CD14-positive monocyte (primary cell): ENCODE measurements at regions not wholly inside any gene's neighbourhood (a gene's known extent, or its start where the extent isn't known, plus 50 kb on each side); places are given as distances from the start of the nearest gene placed in this dataset.
"Not testable (repeated sequence)": the region's sequence is repeated elsewhere in the genome, so short reads cannot be mapped to it uniquely, and the experiment has no call there.

ENCODE experiments used
- DNase-seq, 3 donors: peaks; one replicate each; pipeline ENCODE4 v3.0.0-alpha.2; 2011 to 2022
- H2AFZ ChIP-seq: 2 replicates; pipeline ENCODE4 v1.6.0; 2012; ENCODE audit warnings: mild to moderate bottlenecking, low read depth, low read length, inconsistent platforms; ENCODE audit not compliant: insufficient read depth, poor library complexity, severe bottlenecking
- H3K27ac ChIP-seq, 2 donors: 1 replicate in 1 of 2; 2 replicates in 1 of 2; pipeline ENCODE4 v1.5.1; 2012 to 2013; ENCODE audit warnings: low read length in 2 of 2, control low read depth in 1 of 2, inconsistent platforms in 1 of 2, low read depth in 1 of 2, mild to moderate bottlenecking in 1 of 2
- H3K27me3 ChIP-seq, 2 donors: one replicate each; pipeline versions ENCODE4 v1.6.0 to v1.6.1; 2011 to 2013; ENCODE audit warnings: low read length in 2 of 2; ENCODE audit not compliant: control insufficient read depth in 2 of 2, insufficient read depth in 2 of 2
- H3K36me3 ChIP-seq, 2 donors: replicated peaks in 1 of 2; 1 replicate in 1 of 2; 2 replicates in 1 of 2; pipeline versions ENCODE4 v1.5.1 to v1.6.1; 2012 to 2013; ENCODE audit warnings: low read length in 2 of 2, control low read depth in 1 of 2, inconsistent platforms in 1 of 2, mild to moderate bottlenecking in 1 of 2; ENCODE audit not compliant: insufficient read depth in 2 of 2, control insufficient read depth in 1 of 2
- H3K4me1 ChIP-seq, 2 donors: 1 replicate in 1 of 2; 2 replicates in 1 of 2; pipeline versions ENCODE4 v1.5.1 to v1.6.1; 2012 to 2013; ENCODE audit warnings: low read length in 2 of 2, control low read depth in 1 of 2, inconsistent platforms in 1 of 2, mild to moderate bottlenecking in 1 of 2, moderate library complexity in 1 of 2; ENCODE audit not compliant: insufficient read depth in 2 of 2, control insufficient read depth in 1 of 2
- H3K4me2 ChIP-seq: replicated peaks from 2 replicates; pipeline ENCODE3; 2012; ENCODE audit warnings: low read length, moderate library complexity, mild to moderate bottlenecking; ENCODE audit not compliant: poor library complexity, severe bottlenecking; ENCODE audit errors: extremely low read depth
- H3K4me3 ChIP-seq, 3 experiments: fragments of 200-600 bp in 1 of 3; sonication (generic) in 1 of 3; replicated peaks in 1 of 3; 1 replicate in 2 of 3; 2 replicates in 1 of 3; pipeline ENCODE4 v1.5.1; 2011 to 2013; ENCODE audit warnings: low read length in 3 of 3, mild to moderate bottlenecking in 3 of 3, control low read depth in 2 of 3, low read depth in 2 of 3, inconsistent platforms in 1 of 3, moderate library complexity in 1 of 3
- H3K79me2 ChIP-seq: 2 replicates; pipeline ENCODE4 v1.6.0; 2012; ENCODE audit warnings: mild to moderate bottlenecking, control low read depth, inconsistent platforms, low read length, moderate library complexity; ENCODE audit not compliant: insufficient read depth
- H3K9ac ChIP-seq: 2 replicates; pipeline ENCODE4 v1.6.0; 2017; ENCODE audit warnings: low read length, mild to moderate bottlenecking; ENCODE audit not compliant: insufficient read depth, poor library complexity, severe bottlenecking
- H3K9me3 ChIP-seq, 2 donors: replicated peaks in 1 of 2; 1 replicate in 1 of 2; 2 replicates in 1 of 2; pipeline versions ENCODE4 v1.5.1 to v1.6.1; 2012 to 2013; ENCODE audit warnings: low read length in 2 of 2, control low read depth in 1 of 2; ENCODE audit not compliant: control insufficient read depth in 1 of 2, insufficient read depth in 1 of 2
- H4K20me1 ChIP-seq: 2 replicates; pipeline ENCODE4 v1.6.0; 2012; ENCODE audit warnings: mild to moderate bottlenecking, low read length, control low read depth, moderate library complexity; ENCODE audit not compliant: insufficient read depth
- H3K27ac Mint-ChIP-seq, 7 donors: one replicate each; pipeline ENCODE4 v1.8.0; 2020; ENCODE audit warnings: mild to moderate bottlenecking in 7 of 7, mixed read lengths in 7 of 7, moderate library complexity in 6 of 7, inconsistent platforms in 2 of 7
- H3K27me3 Mint-ChIP-seq, 3 donors: one replicate each; pipeline ENCODE4 v1.8.0; 2021 to 2022; ENCODE audit warnings: low read depth in 3 of 3, mild to moderate bottlenecking in 3 of 3, mixed read lengths in 3 of 3, moderate library complexity in 3 of 3, inconsistent platforms in 1 of 3
- H3K36me3 Mint-ChIP-seq, 2 donors: one replicate each; pipeline ENCODE4 v1.8.0; 2020; ENCODE audit warnings: mixed read lengths in 2 of 2, inconsistent platforms in 1 of 2, mild to moderate bottlenecking in 1 of 2
- H3K4me1 Mint-ChIP-seq: one replicate; pipeline ENCODE4 v1.8.0; 2020; ENCODE audit warnings: mild to moderate bottlenecking, mixed read lengths
- H3K4me3 Mint-ChIP-seq, 2 donors: one replicate each; pipeline ENCODE4 v1.8.0; 2020; ENCODE audit warnings: mild to moderate bottlenecking in 2 of 2, mixed read lengths in 2 of 2, moderate library complexity in 1 of 2
- H3K9me3 Mint-ChIP-seq, 7 donors: one replicate each; pipeline ENCODE4 v1.8.0; 2020 to 2022; ENCODE audit warnings: mixed read lengths in 7 of 7, mild to moderate bottlenecking in 6 of 7, moderate library complexity in 6 of 7, inconsistent platforms in 2 of 7
- CTCF ChIP-seq: fragments of 200-600 bp; IDR thresholded peaks from one replicate; pipeline ENCODE4 v1.8.0; 2022; ENCODE audit warnings: antibody characterized with exemption, mild to moderate bottlenecking
- WGBS: methylation state at CpG from one replicate; pipeline ENCODE4 v1.1.5; 2013; ENCODE audit warnings: missing lambda C conversion rate; ENCODE audit not compliant: insufficient coverage; 5-methylcytosine and 5-hydroxymethylcytosine counted together
- intact Hi-C, 2 donors: fragments of 100-400 bp; cut with micrococcal nuclease; formaldehyde crosslinking; loops; one replicate each; pipeline versions ENCODE4 v1.15.0 to v1.15.1; 2023

GRCh38 chr10:71014021-71014805 lies 125.8 kb upstream of the PCBD1 start:
- no peak overlapping the region for H3K4me3 ChIP-seq
- peaks cover 0 to 6% of the 10 kb centered on the region in 2 donors for H3K4me1 ChIP-seq
- Mint-ChIP-seq H3K27ac (no peak overlapping the region), H3K9me3 (peaks cover 0 to 3% (median 0%) of the 10 kb centered on the region in 7 donors), H3K27me3 (peaks cover 2 to 8% (median 6%) of the 10 kb centered on the region in 3 donors), H3K4me1 (peaks cover 5% of the 10 kb centered on the region), H3K36me3 (no peaks in the 10 kb centered on the region), H3K4me3 (no peak overlapping the region)
- no peak for DNase-seq
- 95% methylated on average over 3 of the region's 8 CpGs for WGBS
- H3K27me3 ChIP-seq, result no peaks in the 10 kb centered on the region
- H3K4me2 ChIP-seq, result no peak overlapping the region
- H3K9ac ChIP-seq, result no peak overlapping the region
- no peaks in the 10 kb centered on the region for H3K79me2 ChIP-seq
- intact Hi-C loops, result no loop called here
- no peaks in the 10 kb centered on the region for H3K9me3 ChIP-seq
- TF ChIP-seq CTCF, result no peak
- no peak overlapping the region for H3K27ac ChIP-seq
- no peaks in the 10 kb centered on the region for H4K20me1 ChIP-seq
- H2AFZ ChIP-seq, result no peak overlapping the region
- no peaks in the 10 kb centered on the region for H3K36me3 ChIP-seq

DNA sequence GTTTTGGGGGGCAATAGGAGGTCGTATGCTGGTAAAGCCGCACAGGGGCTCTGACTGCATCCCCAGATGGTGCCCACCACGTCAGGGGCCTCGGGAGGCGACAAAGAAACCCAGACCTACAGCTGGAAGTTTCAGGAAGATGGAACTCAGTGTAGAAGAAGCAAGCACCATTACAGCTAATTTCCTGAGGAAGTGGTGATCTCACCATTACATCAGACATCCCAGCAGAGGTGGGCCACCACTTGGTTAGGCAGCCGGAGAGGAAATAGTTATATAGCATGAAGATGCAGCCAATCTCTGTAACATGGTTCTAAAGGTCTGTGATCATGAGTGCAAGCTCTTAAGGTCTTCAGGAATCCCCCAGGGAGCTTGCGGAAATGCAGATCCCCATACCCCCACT lies 127.3 kb upstream of the PCBD1 start:
- Mint-ChIP-seq H3K27me3 (peaks cover 2 to 8% (median 6%) of the 10 kb centered on the region in 3 donors), H3K4me1 (peaks cover 5% of the 10 kb centered on the region), H3K27ac (no peak overlapping the region), H3K4me3 (no peak overlapping the region), H3K9me3 (peaks cover 0 to 3% (median 0%) of the 10 kb centered on the region in 7 donors), H3K36me3 (no peaks in the 10 kb centered on the region)
- TF ChIP-seq CTCF, result no peak
- Histone ChIP-seq H3K27me3 (no peaks in the 10 kb centered on the region), H3K4me1 (peaks cover 0 to 6% of the 10 kb centered on the region in 2 donors), H3K9ac (no peak overlapping the region), H3K27ac (no peak overlapping the region), H3K9me3 (no peaks in the 10 kb centered on the region), H3K4me3 (no peak overlapping the region), H4K20me1 (no peaks in the 10 kb centered on the region), H2AFZ (no peak overlapping the region), H3K36me3 (no peaks in the 10 kb centered on the region), H3K79me2 (no peaks in the 10 kb centered on the region), H3K4me2 (no peak overlapping the region)
- WGBS, result 64% methylated on average over 2 of the region's 7 CpGs
- intact Hi-C loops, result no loop called here
- DNase-seq, result no peak

DNA sequence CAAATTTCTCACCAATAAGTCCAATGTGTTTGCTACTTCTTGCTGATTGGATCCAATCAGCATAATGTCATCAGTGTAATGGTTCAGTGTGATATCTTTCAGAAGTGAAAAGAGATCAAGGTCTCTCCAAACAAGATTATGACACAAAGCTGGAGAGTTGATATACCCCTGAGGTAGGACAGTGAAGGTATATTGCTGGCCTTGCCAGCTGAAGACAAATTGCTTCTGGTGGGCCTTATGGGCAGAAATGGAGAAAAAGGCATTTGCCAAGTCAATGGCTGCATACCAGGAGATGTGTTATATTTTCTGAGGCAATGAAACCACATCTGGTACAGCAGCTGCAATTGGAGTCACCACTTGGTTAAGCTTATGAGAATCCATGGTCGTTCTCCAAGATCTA lies 131.7 kb upstream of the PCBD1 start:
- H3K36me3 ChIP-seq, H2AFZ ChIP-seq, H3K9me3 ChIP-seq, H3K4me3 Mint-ChIP-seq, H4K20me1 ChIP-seq, intact Hi-C loops, H3K27ac ChIP-seq, H3K4me2 ChIP-seq, H3K4me1 Mint-ChIP-seq, H3K27me3 ChIP-seq, H3K4me3 ChIP-seq, H3K9me3 Mint-ChIP-seq, DNase-seq, H3K4me1 ChIP-seq, H3K9ac ChIP-seq, H3K36me3 Mint-ChIP-seq, H3K27ac Mint-ChIP-seq, H3K79me2 ChIP-seq, H3K27me3 Mint-ChIP-seq: not testable (repeated sequence)
- no CpG with 5 or more reads among the region's 1 CpG for WGBS
